Fibroblast of the aortic adventitia (primary cell): ENCODE measurements at regions not wholly inside any gene's neighbourhood (a gene's known extent, or its start where the extent isn't known, plus 50 kb on each side); places are given as distances from the start of the nearest gene placed in this dataset.

Experiments used
- DNase-seq: peaks from one replicate; pipeline ENCODE4 v3.0.0-alpha.2; 2010; ENCODE audit warnings: low read depth
- H3K4me3 ChIP-seq: 2 replicates; pipeline ENCODE4 v1.5.1; 2011; ENCODE audit warnings: low read depth, mild to moderate bottlenecking, control low read depth, low read length, moderate library complexity
- CTCF ChIP-seq: IDR thresholded peaks from 2 replicates; pipeline ENCODE4 v1.5.1; 2011; ENCODE audit warnings: mild to moderate bottlenecking, low read length, control low read depth, inconsistent platforms; ENCODE audit not compliant: insufficient read depth

GRCh38 chr5:4665911-4666310 lies 474.2 kb upstream of the ADAMTS16 start:
- no peak for DNase-seq
- TF ChIP-seq CTCF = no peak
- no peak overlapping the region for H3K4me3 ChIP-seq

- DNase-seq = peak; percentile 23
- no peak for TF ChIP-seq CTCF
- H3K4me3 ChIP-seq = no peak overlapping the region
These were observed 466.0 kb upstream of the ADAMTS16 start for GRCh38 chr5:4674166-4674565.

GRCh38 chr5:4676934-4677333 lies 463.2 kb upstream of the ADAMTS16 start:
- peak; percentile 53 for DNase-seq
- TF ChIP-seq CTCF = no peak
- H3K4me3 ChIP-seq = no peak overlapping the region

- H3K4me3 ChIP-seq = no peak overlapping the region
- DNase-seq = no peak
- TF ChIP-seq CTCF = no peak
These were observed 455.2 kb upstream of the ADAMTS16 start for GRCh38 chr5:4684946-4685345.

GRCh38 chr5:4698596-4698995 lies 441.5 kb upstream of the ADAMTS16 start:
- no peak overlapping the region for H3K4me3 ChIP-seq
- DNase-seq = no peak
- TF ChIP-seq CTCF = no peak

- no peak for TF ChIP-seq CTCF
- no peak overlapping the region for H3K4me3 ChIP-seq
- no peak for DNase-seq
These were observed 440.5 kb upstream of the ADAMTS16 start for GRCh38 chr5:4699592-4699991.

GRCh38 chr5:4700069-4700468 lies 440.1 kb upstream of the ADAMTS16 start:
- H3K4me3 ChIP-seq = no peak overlapping the region
- peak; percentile 71 for DNase-seq
- TF ChIP-seq CTCF = peak; percentile 60
